ENCODE measurements at regions not wholly inside any gene's neighbourhood (a gene's known extent, or its start where the extent isn't known, plus 50 kb on each side); places are given as distances from the start of the nearest gene placed in this dataset.
"Not testable (repeated sequence)": the region's sequence is repeated elsewhere in the genome, so short reads cannot be mapped to it uniquely, and the experiment has no call there.

DNA sequence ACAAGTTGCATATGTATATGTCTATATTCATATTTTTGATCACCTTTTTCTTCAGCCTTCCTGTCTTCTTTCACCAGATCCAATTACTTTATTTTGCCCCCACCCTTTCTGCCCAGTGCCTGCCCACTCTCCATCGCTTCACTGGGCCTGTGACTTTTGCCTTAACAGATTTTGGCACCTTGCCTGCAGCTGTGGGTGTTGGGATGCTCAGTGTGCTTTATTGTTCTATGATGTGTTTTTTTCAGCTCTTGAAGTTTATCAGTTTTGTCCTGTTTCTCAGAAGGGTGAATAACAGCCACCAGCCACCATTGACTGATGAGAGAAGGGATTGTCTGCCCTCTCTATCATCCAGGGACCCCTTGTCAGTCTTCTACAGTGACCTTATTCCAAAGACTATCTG is 77.2 kb upstream of the GALNT7 start:
- peak; percentile 25 for DNase-seq (ENCODE audit: low spot score)

DNA sequence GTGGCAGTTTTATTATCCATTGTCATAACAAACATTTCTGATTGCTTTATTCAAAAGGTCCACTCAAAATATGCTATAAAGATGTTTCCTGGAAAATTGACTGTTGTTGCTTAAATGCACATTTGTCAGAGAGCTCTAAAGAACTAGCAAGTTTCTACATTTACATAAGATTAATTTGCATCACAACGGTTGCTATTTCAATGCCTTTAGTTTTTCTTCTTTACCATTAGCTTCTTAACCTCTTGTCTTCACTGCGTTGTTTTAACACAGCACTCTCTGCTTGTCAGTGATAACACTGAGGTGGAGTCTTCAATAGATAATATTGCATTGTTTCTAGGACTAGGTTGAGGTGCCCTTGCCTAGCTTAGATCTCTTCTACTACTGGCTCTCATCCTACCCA is 76.7 kb upstream of the GALNT7 start:
- DNase-seq (ENCODE audit: low spot score) = no peak

DNA sequence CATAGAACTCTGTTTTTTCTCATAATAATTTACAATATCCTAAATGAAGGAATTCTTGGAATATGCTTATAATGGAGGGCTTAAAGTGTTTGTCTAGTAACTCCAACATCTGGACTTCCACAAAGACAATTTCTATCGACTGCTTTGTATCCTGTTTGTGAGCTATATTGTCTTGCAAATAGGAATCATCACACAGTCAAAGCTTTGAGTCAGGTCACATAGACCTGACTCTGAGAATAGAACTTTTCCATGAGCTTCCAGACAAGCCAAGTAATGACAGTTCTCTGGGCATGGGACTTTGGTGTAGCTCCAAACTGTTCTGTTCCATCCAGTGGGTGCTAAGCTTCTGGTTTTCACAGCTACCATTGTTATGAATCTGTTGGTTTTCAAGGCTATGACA is 75.2 kb upstream of the GALNT7 start:
- DNase-seq (ENCODE audit: low spot score) = no peak

DNA sequence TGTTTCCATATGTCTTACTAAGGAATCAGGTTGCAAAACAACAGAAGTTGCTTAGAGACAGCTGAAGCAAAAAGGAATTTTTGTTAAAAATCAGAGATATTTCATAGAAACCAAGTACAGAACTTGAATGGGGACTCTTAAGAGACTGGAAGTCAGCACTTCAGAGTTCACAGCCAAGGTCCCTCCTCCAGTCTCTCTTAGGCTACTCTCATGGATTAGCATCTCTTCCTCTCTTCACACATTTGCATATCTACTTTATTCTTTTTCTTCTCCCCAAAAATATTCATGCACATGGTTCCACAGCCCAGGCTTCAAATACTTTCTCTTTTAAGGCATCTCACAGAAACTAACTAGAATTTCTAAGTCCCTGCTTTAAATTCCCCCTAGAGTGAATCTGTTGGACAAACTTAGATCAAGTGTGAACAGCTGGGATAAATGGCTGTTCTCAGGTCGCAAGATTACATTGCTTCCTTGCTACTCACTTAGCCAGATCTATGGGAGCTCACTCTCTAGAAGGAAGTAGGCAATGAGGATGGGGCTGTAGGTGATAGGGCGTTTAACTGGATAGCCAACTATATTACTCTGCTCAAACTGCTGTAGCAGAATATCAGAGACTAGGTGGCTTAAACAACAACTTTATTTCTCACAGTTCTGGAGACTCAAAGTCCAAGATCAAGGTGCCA is 73.7 kb upstream of the GALNT7 start:
- no peak for DNase-seq (ENCODE audit: low spot score)

DNA sequence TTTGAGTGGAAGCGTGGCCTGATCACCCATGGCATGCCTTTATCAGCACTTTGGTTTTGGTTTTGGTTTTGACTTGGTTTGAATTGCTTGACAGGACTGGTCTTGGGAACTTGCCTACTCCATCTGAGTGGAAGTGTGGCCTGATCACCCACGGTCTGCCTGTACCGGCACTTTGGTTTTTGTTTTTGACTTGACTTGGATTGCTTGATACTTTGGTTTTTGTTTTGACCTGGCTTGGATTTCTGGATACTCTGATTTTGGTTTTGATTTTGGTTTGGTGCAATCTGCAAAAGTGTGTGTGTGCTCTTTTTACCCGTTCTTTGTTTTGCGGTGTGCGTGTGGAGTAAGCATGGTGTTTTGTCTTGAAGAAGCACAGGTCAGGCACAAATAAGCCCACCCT is 69.2 kb upstream of the GALNT7 start:
- DNase-seq (ENCODE audit: low spot score) = not testable (repeated sequence)

DNA sequence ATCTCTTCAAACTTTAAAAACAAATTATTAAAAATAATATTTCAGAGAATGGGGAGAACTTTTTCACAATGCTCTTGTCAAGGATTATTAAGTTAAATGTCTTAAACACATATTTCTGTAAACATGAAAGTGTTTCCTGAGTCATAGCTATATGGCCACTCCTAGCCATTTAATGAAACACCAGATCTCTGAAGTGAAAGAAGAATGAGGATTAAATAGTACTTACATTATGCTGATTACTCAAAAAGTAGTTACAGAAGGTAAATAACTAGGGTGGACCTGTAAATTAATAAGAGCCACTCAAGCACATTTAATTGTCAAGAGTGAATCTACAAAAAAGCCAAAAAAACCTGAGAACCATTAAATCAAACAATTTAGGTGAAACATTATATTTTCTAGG is 57.6 kb upstream of the GALNT7 start:
- DNase-seq (ENCODE audit: low spot score) = no peak

DNA sequence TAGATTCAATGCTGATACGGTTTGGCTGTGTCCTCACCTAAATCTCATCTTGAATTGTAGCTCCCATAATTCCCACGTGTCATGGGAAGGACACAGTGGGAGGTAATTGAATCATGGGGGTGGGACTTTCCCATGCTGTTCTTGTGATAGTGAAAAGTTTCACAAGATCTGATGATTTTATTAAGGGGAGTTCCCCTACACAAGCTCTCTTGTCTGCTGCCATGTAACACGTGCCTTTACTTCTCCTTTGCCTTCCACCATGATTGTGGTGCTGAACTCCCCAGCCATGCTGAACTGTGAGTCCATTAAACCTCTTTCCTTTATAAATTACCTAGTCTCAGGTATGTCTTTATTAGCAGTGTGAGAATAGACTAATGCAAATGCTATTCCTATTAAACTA is 51.2 kb upstream of the GALNT7 start:
- DNase-seq (ENCODE audit: low spot score) = not testable (repeated sequence)
